Skeletal muscle cell (primary cell): ENCODE measurements at regions not wholly inside any gene's neighbourhood (a gene's known extent, or its start where the extent isn't known, plus 50 kb on each side); places are given as distances from the start of the nearest gene placed in this dataset.
A peak's percentile ranks its signal among the peaks of the same experiment; 100 is the strongest.
"Not testable (repeated sequence)": the region's sequence is repeated elsewhere in the genome, so short reads cannot be mapped to it uniquely, and the experiment has no call there.

Source experiments
- DNase-seq: peaks from one replicate; pipeline ENCODE4 v3.0.0-alpha.2; 2010; ENCODE audit warnings: low read depth
- H3K4me3 ChIP-seq: 2 replicates; pipeline ENCODE4 v1.5.1; 2011; ENCODE audit warnings: low read depth, mild to moderate bottlenecking, control low read depth, low read length, moderate library complexity

DNA sequence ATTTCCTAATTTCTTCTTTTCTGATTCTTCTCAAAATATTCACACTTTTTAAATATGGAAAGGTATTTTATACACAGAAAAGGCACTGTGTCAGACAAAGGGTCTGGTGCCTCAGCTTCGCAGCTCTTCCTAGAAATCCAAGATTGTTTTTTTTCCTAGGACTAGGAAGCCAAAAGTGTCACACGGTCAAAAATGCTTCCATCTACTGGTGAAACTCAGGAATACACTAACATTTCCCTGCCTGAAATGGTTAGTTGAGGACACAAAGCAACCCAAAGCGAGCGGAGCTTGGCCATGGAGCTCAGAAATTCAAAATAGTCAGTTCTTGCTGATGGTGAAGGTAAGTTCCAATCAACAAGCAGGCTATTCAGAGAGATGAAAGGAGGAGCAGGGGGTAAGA is 426.5 kb upstream of the RASGRP1 start:
- peak; percentile 14 for DNase-seq

DNA sequence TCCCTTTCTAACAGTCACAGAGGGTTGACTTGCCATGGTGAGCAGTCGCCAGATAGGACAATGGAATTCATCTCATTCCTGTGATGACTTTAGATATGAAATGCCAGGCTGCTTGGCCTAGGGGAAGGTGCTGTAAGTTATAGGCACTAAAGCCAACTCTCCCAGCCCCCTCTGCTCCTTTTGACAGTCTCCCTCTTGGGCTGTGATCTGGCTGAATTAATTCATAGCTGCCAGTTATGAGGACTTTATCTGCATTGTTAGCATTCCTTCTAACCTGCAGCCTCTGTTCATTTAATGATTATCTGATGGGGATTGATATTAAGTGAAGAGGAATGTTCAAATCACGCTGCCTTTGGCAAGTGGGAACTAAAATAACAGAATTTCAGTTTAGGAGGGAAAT is 427.1 kb upstream of the RASGRP1 start:
- no peak for DNase-seq
- no peak overlapping the region for H3K4me3 ChIP-seq

More for the DNA sequence above, 426.5 kb upstream of the RASGRP1 start:
- H3K4me3 ChIP-seq, result no peak overlapping the region

DNA sequence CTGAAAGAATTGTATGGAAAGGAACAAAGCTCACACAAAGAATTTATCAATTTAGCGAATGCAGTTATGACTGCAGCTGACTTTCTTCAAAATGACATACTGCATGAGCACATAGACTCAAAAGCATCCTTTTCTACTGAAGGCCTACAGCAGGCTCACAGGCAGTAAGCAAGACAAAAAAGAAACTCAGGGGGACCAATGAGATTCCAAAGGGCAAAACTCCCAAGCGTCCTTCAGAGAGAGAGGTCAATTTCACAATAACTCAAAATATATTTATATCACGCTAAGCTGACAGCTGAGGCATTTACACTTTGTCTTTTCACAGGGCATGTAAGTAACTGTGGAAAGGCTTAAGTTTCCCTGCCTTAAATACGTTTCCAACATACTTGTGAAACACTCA is 427.9 kb upstream of the RASGRP1 start:
- no peak for DNase-seq
- no peak overlapping the region for H3K4me3 ChIP-seq

DNA sequence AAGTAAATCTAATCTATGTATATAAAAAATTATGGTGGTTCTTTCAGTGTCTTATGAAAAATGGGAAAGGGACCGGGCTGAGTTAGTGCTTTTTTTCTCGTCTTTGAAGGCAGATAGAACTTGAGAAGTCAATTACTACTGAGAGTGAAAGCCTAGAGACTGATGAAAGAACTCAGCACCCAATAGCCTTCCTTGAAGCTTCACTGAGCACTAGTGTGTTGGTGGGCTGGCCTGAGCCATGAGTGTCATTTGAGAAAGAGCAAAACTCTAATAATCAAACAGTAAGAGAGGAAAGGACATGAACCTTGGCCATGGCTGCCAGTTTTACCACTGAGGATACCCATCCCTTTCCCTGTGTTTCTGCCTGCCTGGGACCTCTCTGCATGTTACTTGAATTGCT is 428.3 kb upstream of the RASGRP1 start:
- H3K4me3 ChIP-seq, result no peak overlapping the region
- no peak for DNase-seq

DNA sequence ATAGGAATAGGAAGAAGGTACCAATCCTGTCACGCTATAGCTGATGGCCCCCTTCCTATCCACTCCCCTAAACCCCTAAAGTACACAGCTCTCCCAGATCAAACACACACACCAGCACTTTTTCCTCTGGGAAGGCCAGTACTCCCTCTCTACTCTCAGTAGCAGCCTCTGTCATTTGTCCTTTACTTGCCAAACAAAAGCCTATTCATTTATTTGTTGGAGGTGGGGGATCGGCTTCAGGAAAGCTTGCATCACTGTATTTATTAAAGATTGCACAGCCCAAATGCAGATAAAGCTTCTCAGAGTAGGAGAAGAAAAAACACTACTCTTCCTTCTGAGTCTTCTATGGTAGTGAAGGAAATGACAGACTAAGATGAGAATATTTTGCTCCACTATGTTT is 429.7 kb upstream of the RASGRP1 start:
- DNase-seq, result no peak
- H3K4me3 ChIP-seq, result no peak overlapping the region

DNA sequence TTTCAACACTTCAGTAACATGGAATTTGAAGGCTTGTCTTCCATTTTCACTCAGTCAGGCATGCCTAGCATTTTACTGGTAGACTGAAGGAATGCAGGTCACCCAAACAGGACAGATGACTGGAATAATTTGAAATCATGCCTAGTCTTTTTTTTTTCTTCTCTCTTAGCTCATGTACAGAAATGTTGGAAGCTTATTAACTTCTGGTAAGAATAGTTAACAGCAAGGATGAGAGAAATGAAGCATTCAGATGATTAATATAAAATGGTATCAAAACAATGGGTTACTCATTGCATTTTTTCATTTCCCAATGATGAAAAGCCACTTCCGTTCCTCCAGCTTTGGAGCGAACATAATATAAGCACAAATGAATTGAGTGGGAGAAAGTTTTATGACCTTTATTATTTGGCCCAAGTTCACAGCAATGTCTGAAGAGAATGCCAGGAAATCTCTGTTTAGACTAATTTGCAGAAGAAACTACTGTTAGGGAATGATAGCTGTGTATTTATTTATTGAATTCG is 431.6 kb upstream of the RASGRP1 start:
- DNase-seq, result peak; percentile 86
- H3K4me3 ChIP-seq, result no peak overlapping the region

DNA sequence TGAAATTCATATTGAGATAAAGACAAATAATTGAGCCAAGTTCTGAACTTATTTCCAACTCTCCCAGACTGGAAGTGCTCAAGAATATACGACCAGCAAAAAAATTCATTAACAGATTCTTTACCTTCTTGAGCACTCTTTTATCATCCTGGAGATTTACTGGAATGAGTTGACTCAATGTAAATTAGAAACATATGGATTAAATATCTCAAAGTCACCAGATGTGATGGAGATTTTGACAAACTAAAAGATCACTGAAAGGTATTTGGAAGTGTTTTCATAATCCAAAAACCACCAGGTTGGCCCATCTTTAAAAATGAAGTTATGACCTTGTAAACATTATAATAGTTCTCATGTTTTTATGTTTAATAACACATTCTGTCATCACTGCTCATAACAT is 433.2 kb upstream of the RASGRP1 start:
- no peak for DNase-seq

DNA sequence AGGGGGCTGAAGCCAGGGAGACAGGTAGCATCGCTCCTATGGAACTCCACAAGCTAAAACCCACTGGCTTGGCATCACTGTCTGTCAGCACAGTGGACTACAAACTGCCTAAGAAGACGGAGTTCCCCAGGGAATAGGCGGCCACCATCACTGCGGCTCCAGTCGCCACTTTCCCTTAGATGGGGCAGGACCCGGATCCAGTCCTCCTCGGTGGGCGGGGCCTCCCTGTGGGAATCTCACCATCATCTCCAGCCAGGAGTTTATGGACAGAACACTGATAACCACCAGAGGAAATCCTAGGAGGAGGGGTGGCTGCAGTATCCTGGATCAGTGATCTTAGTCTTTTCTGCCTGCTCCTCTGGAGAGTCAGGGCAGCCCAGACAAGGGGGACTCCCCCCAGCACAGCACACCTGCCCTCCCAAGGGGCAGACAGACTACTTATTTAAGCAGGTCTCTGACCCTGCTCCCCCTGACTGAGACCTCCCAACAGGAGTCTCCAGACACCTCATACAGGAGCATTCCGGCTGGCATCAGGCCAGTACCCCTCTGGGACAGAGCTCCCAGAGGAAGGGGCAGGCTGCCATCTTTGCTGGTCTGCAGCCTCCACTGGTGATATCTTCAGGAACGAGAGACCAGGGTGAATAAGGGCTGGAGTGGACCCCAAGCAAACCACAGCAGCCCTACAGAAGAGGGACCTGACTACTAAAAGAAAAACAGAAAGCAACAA is 435.6 kb upstream of the RASGRP1 start:
- no peak overlapping the region for H3K4me3 ChIP-seq
- DNase-seq, result no peak

More for the DNA sequence above, 433.2 kb upstream of the RASGRP1 start:
- H3K4me3 ChIP-seq, result no peak overlapping the region

DNA sequence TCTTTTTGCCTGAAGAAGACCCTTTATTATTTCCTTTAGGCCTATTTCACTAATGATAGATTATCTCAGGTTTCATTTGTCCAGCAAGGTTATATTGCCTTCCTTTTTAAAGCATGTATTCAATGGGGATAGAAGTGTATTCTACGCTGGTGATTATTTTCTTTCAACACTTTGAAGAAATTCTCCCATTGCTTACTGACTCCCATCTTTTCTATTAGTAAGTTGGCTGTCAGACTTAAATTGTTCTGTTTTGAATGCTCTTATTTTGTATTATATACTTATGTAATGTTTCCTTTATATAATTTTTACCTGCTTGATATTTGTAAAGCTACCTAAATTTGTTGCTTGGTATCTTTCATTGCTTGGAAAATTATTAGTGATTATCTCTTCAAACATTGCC is 445.1 kb upstream of the RASGRP1 start:
- no peak for DNase-seq

DNA sequence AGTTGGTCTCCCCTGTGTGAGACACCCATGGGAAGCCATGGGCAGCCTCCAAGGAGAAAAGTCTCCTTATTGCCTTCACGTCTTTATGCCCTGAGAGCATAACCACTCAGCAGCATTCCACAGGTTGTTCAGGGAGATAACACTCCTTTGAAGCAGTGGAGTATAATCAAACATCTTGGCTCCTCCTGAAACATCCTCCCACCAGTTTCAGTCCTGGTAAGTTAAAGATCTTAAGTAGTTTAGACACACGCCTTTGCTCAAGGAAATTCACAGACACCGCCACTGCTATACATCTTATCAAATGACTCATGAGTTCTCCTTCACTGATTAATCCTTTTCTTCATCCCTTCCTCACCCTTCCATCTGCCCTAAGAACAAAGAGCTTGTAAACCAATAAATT is 446.5 kb upstream of the RASGRP1 start:
- not testable (repeated sequence) for H3K4me3 ChIP-seq, DNase-seq

More for the DNA sequence above, 445.1 kb upstream of the RASGRP1 start:
- no peak overlapping the region for H3K4me3 ChIP-seq

DNA sequence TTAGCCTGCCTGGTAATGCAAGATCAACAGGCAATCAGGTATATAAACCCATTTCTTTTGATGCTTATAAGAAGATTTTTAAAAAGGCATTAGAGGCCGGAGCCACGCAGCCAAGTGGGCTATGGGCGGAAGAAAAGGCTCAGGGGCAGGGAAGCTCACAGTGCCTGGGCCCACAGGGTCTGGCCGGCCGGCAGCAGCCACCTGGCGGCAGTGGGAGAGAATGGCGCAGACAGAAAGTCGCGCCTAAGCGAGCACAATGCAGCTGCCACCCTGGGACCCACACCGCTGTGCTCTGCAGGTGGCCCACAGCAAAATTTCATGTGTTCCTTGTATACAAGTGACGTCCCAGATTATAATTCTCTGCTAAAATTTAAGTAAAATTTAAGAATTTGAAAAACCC is 448.6 kb upstream of the RASGRP1 start:
- no peak overlapping the region for H3K4me3 ChIP-seq
- no peak for DNase-seq

DNA sequence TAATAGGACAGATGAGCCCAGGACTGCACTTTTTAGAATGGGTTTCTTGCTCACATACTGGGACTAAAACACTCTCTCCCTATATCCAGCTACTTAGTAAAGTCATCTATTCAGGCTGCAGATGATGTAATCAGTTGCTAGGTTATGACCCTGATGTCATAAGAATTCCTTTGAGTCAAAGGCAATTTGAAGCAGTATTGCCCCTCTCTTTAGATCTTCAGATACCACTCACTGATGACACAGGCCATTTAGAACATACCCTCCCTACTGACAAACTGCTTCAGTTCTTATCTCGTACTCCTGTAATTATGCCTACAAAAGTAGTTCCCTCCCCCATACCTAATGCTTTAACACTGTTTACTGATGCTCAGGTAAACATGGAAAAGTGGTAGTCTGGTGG is 450.1 kb upstream of the RASGRP1 start:
- no peak for DNase-seq
- no peak overlapping the region for H3K4me3 ChIP-seq

DNA sequence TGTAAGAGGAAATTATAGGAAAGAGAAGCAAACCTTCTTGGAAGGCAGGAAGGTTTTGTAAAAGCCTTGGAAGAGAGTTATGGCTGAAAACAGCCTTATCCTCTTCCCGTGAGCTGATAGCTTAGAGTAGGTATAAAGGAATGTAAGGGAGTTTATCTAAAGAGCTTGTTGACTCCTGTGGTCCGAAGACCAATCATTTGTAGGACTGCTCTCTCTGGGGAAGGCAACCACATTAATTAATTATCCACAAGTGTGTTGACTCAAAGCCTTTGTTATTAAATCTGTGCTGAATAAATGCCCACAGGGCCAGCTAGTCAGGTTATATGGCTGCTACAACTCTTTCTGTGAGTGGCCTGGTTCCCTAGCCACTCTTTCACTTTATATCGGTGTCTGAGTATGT is 452.1 kb upstream of the RASGRP1 start:
- DNase-seq, result no peak
- no peak overlapping the region for H3K4me3 ChIP-seq

DNA sequence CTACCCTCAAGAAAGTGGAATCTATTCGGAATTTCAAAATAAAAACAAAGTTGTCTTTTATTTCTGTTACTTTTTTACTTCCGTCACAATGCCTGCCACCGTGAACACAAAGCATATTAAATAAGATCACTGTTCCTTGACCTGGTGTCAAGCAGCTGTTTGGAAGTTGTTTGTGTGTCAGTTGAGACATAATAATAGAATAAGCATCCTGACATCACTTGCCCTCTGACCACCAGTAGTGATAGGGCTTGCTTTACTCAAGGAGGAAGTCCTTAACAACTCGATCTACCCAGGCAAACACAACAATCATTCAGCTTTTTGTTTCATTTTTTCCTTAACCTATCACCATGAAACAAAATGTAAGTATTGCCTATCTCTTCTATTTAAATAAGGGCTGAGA is 454.4 kb upstream of the RASGRP1 start:
- no peak overlapping the region for H3K4me3 ChIP-seq
- DNase-seq, result no peak

DNA sequence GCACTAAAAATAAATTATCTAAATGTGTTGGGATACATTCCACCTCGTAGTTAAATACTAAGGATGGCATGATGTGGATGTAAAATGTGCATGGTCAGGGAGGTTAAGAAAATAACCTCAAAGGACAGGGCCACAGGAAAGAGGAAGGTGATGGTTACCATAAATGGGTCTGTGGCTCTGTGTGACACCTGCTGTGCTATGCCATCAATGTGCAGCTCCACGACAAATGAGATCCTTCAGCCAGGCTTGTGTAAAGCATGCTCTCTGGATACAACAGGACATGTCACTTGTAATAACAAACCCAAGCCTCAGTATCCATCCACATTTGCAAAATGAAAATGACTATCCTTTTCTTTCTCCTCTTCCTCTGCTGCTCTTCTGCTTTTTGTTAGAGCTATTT is 456.7 kb upstream of the RASGRP1 start:
- H3K4me3 ChIP-seq, result no peak overlapping the region
- no peak for DNase-seq

DNA sequence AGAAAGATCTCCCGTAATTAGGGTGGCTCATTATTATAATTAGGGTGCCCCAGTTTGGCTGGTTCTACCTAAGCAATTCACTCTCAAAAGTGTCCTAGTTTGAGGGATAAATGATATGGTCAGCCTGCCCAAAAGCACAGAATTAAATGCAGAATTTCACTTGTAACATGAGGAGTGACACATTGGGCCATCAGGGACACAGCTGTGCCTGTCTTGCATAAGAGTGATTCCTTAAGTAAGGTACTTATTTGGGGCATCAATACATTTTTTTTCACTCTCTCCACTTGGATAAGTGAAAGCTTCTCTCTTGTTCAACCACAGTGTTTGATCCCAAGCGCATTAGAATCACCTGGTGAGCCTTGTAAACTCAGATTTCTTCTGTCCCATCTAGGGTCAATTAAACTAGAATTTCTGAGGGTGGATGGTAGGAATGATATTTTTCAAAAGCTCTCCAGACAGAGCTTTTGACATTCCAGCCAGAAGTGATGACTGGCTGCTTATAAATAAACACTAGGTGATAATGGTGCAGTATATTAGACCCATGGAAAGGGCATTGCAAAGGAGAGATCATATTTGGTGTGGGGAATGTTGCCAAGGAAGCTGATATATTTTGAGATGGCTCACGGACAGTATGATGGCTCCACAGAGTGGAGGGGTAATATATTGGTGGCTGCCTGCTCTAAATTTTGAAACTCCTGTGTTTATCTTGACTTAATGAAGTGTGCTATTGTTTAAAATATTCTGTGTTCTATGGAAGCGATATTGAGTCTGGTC is 458.1 kb upstream of the RASGRP1 start:
- no peak overlapping the region for H3K4me3 ChIP-seq
- DNase-seq, result no peak

DNA sequence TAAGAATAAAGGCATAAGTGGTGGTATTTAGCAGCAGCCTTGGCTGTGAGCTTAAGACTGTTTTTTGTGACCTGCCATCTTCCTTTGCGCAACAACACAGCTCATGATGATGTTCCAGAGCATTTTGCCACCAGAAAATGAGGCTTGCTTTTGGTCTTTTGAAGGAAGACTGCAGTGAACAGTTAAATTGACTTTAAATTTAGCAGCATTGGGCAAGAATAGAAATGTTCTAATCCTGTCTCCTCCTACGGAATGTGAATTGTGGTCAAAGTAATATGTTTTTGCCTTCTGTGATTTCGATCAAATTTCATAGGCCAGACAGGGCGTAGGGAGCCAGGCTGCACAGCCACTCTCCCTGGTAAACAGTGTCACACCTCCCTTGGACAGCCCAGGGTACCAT is 460.7 kb upstream of the RASGRP1 start:
- no peak for DNase-seq
- no peak overlapping the region for H3K4me3 ChIP-seq

DNA sequence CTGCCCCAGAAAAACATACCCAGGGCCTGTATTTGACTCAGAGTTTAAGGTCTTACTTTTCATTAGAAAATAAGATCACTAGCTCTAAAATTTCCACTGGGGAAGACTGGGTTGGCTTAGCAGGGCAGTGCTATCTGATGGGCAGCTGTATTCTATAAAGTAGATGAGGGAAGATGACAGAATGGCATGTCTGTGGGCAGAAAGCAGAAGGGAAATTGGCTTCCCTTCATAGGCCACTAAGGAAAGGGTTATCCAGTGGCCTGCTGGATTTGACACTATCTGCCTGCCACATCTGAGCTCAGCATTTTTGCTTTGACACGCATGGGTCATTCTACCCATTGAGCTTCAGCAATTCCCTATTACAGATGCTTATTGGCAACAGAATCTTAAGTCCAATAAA is 461.3 kb upstream of the RASGRP1 start:
- no peak for DNase-seq
- H3K4me3 ChIP-seq, result no peak overlapping the region

DNA sequence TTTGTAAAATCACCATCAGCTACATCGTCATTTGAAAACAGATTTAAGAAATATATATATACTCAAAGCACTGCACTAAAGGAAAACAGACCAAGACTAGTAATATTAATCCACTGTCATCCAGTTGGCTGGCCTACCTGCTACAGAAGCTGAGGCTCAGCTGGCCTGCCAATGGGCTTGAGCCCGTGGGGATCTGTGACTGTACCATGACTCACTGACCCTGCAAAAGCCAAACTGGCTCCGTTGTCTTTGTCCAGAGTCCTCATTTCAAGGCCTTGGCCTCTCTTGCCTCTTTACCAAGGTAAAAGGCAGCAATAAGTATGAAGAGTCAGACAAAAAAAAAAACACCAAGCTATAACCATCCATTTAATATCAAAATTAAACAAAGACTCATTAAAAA is 463.5 kb upstream of the RASGRP1 start:
- DNase-seq, result no peak
- no peak overlapping the region for H3K4me3 ChIP-seq

DNA sequence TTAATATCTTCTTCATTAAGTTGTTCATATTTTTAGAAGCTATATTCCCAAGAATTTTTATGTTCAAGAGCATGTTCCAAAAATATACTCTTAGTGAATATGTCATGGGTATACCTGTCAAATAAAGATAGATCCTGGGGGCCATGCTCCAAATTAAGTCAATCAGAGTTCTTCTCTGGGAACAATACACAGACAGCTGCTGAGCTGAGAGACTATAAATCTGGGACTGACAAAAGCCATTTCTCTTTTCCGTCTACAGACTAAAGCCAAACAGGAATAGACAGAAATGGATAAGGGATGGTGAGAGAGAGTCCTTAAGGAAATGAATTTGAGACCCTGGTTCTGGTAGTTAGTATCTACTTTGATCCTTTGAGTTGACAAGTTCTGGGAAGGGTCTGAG is 465.1 kb upstream of the RASGRP1 start:
- no peak overlapping the region for H3K4me3 ChIP-seq
- DNase-seq, result no peak
